ENCODE measurements at regions not wholly inside any gene's neighbourhood (a gene's known extent, or its start where the extent isn't known, plus 50 kb on each side); places are given as distances from the start of the nearest gene placed in this dataset.

- H3K9ac ChIP-seq (ENCODE audit: low read length), result no peak overlapping the region
- 0 out of 2 replicates have a peak, but pooled peaks cover 2% of the 10 kb centered on the region for H3K9me3 ChIP-seq (ENCODE audit: control insufficient read depth, insufficient read depth, low read depth, low read length)
- no peak overlapping the region for H3K27ac ChIP-seq (ENCODE audit: low read depth, low read length)
- H3K27me3 ChIP-seq (ENCODE audit: control insufficient read depth, insufficient read depth, low read length), result no peaks in the 10 kb centered on the region
- H3K4me3 ChIP-seq (ENCODE audit: low read depth, low read length), result no peak overlapping the region
- H3K4me1 ChIP-seq (ENCODE audit: control insufficient read depth, insufficient read depth, low read length), result no peaks in the 10 kb centered on the region
- no peaks in the 10 kb centered on the region for H3K36me3 ChIP-seq (ENCODE audit: control insufficient read depth, insufficient read depth, low read length)
Measured at GRCh38 chrX:113297437-113297836, 456.8 kb upstream of the AMOT start.

DNA sequence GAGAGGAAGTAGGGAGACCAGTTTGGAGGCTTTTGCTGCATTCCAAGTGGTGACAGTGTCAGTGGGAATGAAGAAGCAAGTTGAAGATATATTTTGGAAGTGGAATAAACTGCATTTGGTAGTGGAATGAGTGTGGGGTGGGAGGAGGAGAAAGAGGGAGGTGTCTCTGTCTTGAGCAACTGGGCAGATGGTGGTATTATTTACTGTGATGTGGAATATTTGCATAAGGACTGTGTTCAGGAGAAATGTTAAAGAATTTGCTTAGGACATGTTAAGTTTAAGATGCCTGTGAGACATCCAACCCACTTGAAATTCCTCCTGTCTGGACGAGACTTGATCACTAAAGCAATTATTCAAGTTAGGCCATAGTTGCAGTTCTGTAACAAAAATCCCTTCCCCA, 448.9 kb upstream of the AMOT start:
- H3K9ac ChIP-seq (ENCODE audit: low read length), result no peak overlapping the region
- no peaks in the 10 kb centered on the region for H3K36me3 ChIP-seq (ENCODE audit: control insufficient read depth, insufficient read depth, low read length)
- H3K4me1 ChIP-seq (ENCODE audit: control insufficient read depth, insufficient read depth, low read length), result peaks cover 10% of the 10 kb centered on the region
- no peaks in the 10 kb centered on the region; the same call in 1 of the 2 replicates for H3K27me3 ChIP-seq (ENCODE audit: control insufficient read depth, insufficient read depth, low read length)
- H3K27ac ChIP-seq (ENCODE audit: low read depth, low read length), result no peak overlapping the region
- no peaks in the 10 kb centered on the region for H3K9me3 ChIP-seq (ENCODE audit: control insufficient read depth, insufficient read depth, low read depth, low read length)
- H3K4me3 ChIP-seq (ENCODE audit: low read depth, low read length), result no peak overlapping the region

GRCh38 chrX:113287761-113288160, 447.1 kb upstream of the AMOT start:
- Histone ChIP-seq H3K27ac (ENCODE audit: low read depth, low read length) (no peak overlapping the region), H3K36me3 (ENCODE audit: control insufficient read depth, insufficient read depth, low read length) (no peaks in the 10 kb centered on the region), H3K4me3 (ENCODE audit: low read depth, low read length) (no peak overlapping the region), H3K9me3 (ENCODE audit: control insufficient read depth, insufficient read depth, low read depth, low read length) (no peaks in the 10 kb centered on the region), H3K27me3 (ENCODE audit: control insufficient read depth, insufficient read depth, low read length) (no peaks in the 10 kb centered on the region; the same call in 1 of the 2 replicates), H3K9ac (ENCODE audit: low read length) (no peak overlapping the region), H3K4me1 (ENCODE audit: control insufficient read depth, insufficient read depth, low read length) (peaks cover 10% of the 10 kb centered on the region)

GRCh38 chrX:113275804-113276203, 435.2 kb upstream of the AMOT start:
- H3K4me3 ChIP-seq (ENCODE audit: low read depth, low read length), result no peak overlapping the region
- H3K36me3 ChIP-seq (ENCODE audit: control insufficient read depth, insufficient read depth, low read length), result no peaks in the 10 kb centered on the region
- peaks cover 4% of the 10 kb centered on the region; the same call in 1 of the 2 replicates for H3K27me3 ChIP-seq (ENCODE audit: control insufficient read depth, insufficient read depth, low read length)
- no peaks in the 10 kb centered on the region for H3K9me3 ChIP-seq (ENCODE audit: control insufficient read depth, insufficient read depth, low read depth, low read length)
- H3K4me1 ChIP-seq (ENCODE audit: control insufficient read depth, insufficient read depth, low read length), result no peaks in the 10 kb centered on the region
- no peak overlapping the region for H3K9ac ChIP-seq (ENCODE audit: low read length)
- no peak overlapping the region for H3K27ac ChIP-seq (ENCODE audit: low read depth, low read length)

DNA sequence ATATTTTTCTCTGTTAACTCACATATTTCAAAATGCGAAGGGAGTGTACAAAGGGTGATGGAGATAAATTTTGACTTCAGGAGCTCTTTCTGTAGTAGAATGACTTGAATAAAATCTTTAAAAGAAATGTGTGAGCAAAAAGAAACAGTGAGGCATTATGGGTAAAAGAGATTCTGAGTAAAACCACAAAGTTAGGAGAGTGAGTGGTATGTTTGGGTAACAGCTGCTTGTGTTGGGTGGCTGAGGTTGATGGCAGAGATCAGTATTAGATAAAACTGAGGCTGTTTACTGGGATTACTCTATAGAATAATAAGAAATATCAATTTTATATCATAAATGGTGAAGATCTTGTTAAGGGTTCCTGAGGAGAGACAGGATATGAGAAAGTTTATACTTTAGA, 434.2 kb upstream of the AMOT start:
- Histone ChIP-seq H3K9me3 (ENCODE audit: control insufficient read depth, insufficient read depth, low read depth, low read length) (no peaks in the 10 kb centered on the region), H3K27ac (ENCODE audit: low read depth, low read length) (no peak overlapping the region), H3K4me1 (ENCODE audit: control insufficient read depth, insufficient read depth, low read length) (no peaks in the 10 kb centered on the region), H3K36me3 (ENCODE audit: control insufficient read depth, insufficient read depth, low read length) (no peaks in the 10 kb centered on the region), H3K9ac (ENCODE audit: low read length) (no peak overlapping the region), H3K4me3 (ENCODE audit: low read depth, low read length) (no peak overlapping the region), H3K27me3 (ENCODE audit: control insufficient read depth, insufficient read depth, low read length) (peaks cover 4% of the 10 kb centered on the region; the same call in 1 of the 2 replicates)

DNA sequence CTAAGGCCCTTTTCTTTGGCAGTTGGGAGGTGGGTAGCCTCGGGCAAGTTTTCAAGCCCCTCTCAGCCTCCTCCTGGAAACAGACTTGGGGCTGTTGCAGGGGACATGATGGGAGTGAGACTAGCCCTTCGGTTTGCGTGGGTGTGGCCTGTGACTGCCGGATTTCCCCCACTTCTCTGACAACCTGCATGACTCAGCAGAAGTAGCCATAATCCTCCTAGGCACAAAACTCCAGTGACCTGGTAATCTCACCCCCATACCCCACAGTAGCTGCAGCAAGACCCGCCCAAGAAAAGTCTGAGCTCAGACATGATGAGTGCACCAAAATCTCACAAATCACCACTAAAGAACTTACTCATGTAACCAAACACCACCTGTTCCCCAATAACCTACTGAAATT, 433.7 kb upstream of the AMOT start:
- Histone ChIP-seq H3K9me3 (ENCODE audit: control insufficient read depth, insufficient read depth, low read depth, low read length) (no peaks in the 10 kb centered on the region), H3K36me3 (ENCODE audit: control insufficient read depth, insufficient read depth, low read length) (no peaks in the 10 kb centered on the region), H3K4me3 (ENCODE audit: low read depth, low read length) (no peak overlapping the region), H3K27ac (ENCODE audit: low read depth, low read length) (no peak overlapping the region), H3K9ac (ENCODE audit: low read length) (no peak overlapping the region), H3K4me1 (ENCODE audit: control insufficient read depth, insufficient read depth, low read length) (no peaks in the 10 kb centered on the region), H3K27me3 (ENCODE audit: control insufficient read depth, insufficient read depth, low read length) (peaks cover 4% of the 10 kb centered on the region; the same call in 1 of the 2 replicates)

DNA sequence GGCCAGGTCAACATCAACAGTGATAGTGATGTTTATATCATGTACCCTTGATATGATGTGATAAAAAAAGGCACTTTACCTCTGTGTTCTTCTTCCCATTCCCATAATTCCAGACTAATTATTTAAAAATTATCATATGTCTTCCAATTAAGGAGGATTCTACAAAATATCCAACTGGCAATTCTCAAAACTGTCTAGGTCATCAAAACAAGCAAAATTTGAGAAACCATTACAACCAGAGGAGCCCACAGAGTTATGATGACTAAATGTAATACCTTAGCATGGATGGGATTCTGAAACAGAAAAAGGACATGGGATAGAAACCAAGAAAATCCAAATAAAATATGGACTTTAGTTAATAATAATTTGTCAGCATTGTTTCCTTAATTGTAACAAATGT, 428.6 kb upstream of the AMOT start:
- no peaks in the 10 kb centered on the region for H3K9me3 ChIP-seq (ENCODE audit: control insufficient read depth, insufficient read depth, low read depth, low read length)
- no peaks in the 10 kb centered on the region for H3K4me1 ChIP-seq (ENCODE audit: control insufficient read depth, insufficient read depth, low read length)
- H3K27ac ChIP-seq (ENCODE audit: low read depth, low read length), result no peak overlapping the region
- H3K36me3 ChIP-seq (ENCODE audit: control insufficient read depth, insufficient read depth, low read length), result no peaks in the 10 kb centered on the region
- H3K27me3 ChIP-seq (ENCODE audit: control insufficient read depth, insufficient read depth, low read length), result no peaks in the 10 kb centered on the region
- H3K9ac ChIP-seq (ENCODE audit: low read length), result no peak overlapping the region
- H3K4me3 ChIP-seq (ENCODE audit: low read depth, low read length), result no peak overlapping the region

DNA sequence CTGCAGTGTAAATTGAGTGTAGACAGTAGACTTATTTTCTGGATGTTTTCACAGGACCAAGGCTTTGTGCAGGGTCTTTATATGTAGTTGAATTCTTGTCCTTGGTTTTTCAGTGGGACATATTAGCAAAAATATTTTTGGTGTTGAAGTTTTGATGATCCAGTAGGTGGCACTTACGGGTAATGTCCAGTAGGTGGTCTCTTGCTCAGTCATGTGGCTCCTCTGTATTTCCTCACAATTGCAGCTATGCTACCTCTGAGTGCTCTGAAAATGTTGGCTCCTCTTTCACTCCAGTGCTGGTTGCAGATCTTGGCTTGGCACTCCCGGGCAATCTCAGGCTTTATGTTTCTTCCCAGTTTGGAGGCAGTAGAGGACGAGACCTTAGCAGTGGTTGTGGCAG, 419.8 kb upstream of the AMOT start:
- Histone ChIP-seq H3K27me3 (ENCODE audit: control insufficient read depth, insufficient read depth, low read length) (no peaks in the 10 kb centered on the region; the same call in 1 of the 2 replicates), H3K27ac (ENCODE audit: low read depth, low read length) (no peak overlapping the region), H3K4me3 (ENCODE audit: low read depth, low read length) (no peak overlapping the region), H3K36me3 (ENCODE audit: control insufficient read depth, insufficient read depth, low read length) (no peaks in the 10 kb centered on the region), H3K9ac (ENCODE audit: low read length) (no peak overlapping the region), H3K9me3 (ENCODE audit: control insufficient read depth, insufficient read depth, low read depth, low read length) (no peaks in the 10 kb centered on the region), H3K4me1 (ENCODE audit: control insufficient read depth, insufficient read depth, low read length) (peaks cover 4% of the 10 kb centered on the region; the same call in 1 of the 2 replicates)

DNA sequence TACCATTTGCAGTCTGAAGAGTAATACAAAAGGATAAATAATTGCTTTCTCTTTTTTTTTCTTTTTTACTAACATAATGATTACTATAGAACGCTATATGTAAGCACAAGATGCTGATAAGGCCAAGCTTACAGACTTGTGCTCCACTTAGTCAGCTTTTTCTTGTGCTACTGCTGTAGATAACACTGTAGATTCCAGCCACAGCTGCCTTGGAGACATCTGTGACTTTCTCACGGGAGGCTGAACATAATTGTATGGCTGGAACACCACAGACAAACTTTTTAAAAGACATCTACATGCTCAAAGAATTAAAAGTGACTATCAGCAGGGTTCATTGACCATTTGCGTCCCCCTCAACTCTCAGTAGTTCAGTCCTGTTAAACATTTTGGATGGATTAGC, 381.7 kb upstream of the AMOT start:
- H3K27ac ChIP-seq (ENCODE audit: low read depth, low read length), result no peak overlapping the region
- H3K36me3 ChIP-seq (ENCODE audit: control insufficient read depth, insufficient read depth, low read length), result no peaks in the 10 kb centered on the region
- no peak overlapping the region for H3K4me3 ChIP-seq (ENCODE audit: low read depth, low read length)
- peaks cover 8% of the 10 kb centered on the region; the same call in 1 of the 2 replicates for H3K9me3 ChIP-seq (ENCODE audit: control insufficient read depth, insufficient read depth, low read depth, low read length)
- no peak overlapping the region for H3K9ac ChIP-seq (ENCODE audit: low read length)
- H3K4me1 ChIP-seq (ENCODE audit: control insufficient read depth, insufficient read depth, low read length), result peaks cover 6% of the 10 kb centered on the region; the same call in 1 of the 2 replicates
- no peaks in the 10 kb centered on the region; the same call in 1 of the 2 replicates for H3K27me3 ChIP-seq (ENCODE audit: control insufficient read depth, insufficient read depth, low read length)

- Histone ChIP-seq H3K36me3 (ENCODE audit: control insufficient read depth, insufficient read depth, low read length) (0 out of 2 replicates have a peak, but pooled peaks cover 2% of the 10 kb centered on the region), H3K9ac (ENCODE audit: low read length) (no peak overlapping the region), H3K4me1 (ENCODE audit: control insufficient read depth, insufficient read depth, low read length) (no peaks in the 10 kb centered on the region), H3K9me3 (ENCODE audit: control insufficient read depth, insufficient read depth, low read depth, low read length) (peaks cover 28% of the 10 kb centered on the region), H3K27ac (ENCODE audit: low read depth, low read length) (no peak overlapping the region), H3K27me3 (ENCODE audit: control insufficient read depth, insufficient read depth, low read length) (no peaks in the 10 kb centered on the region), H3K4me3 (ENCODE audit: low read depth, low read length) (no peak overlapping the region)
Measured at GRCh38 chrX:113212052-113212451, 371.4 kb upstream of the AMOT start.

GRCh38 chrX:113202601-113203000, 362.0 kb upstream of the AMOT start:
- Histone ChIP-seq H3K4me3 (ENCODE audit: low read depth, low read length) (no peak overlapping the region), H3K9ac (ENCODE audit: low read length) (no peak overlapping the region), H3K27me3 (ENCODE audit: control insufficient read depth, insufficient read depth, low read length) (no peaks in the 10 kb centered on the region; the same call in 1 of the 2 replicates), H3K4me1 (ENCODE audit: control insufficient read depth, insufficient read depth, low read length) (no peaks in the 10 kb centered on the region), H3K9me3 (ENCODE audit: control insufficient read depth, insufficient read depth, low read depth, low read length) (peaks cover 5% of the 10 kb centered on the region; the same call in 1 of the 2 replicates), H3K27ac (ENCODE audit: low read depth, low read length) (no peak overlapping the region), H3K36me3 (ENCODE audit: control insufficient read depth, insufficient read depth, low read length) (no peaks in the 10 kb centered on the region)

DNA sequence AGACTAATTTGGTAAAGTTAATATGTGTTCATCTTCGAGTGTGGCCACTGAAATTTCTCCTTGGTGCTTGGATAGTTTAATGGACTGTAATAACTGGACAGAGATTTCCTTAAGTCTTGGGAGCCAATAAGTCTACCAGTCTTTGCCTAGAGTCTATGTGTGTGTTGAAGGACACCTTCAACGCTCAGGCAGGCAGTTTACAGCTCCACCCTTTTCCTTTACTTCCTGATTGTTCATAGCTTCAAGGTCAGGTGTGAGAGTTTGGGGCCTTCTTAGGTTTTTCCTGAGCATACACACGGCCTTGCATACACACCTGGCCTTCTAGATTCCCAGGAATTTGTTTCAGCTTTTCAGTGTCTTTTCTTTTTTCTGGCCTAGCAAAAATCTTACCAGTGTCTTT, 355.3 kb upstream of the AMOT start:
- peaks cover 8% of the 10 kb centered on the region; the same call in 1 of the 2 replicates for H3K9me3 ChIP-seq (ENCODE audit: control insufficient read depth, insufficient read depth, low read depth, low read length)
- H3K9ac ChIP-seq (ENCODE audit: low read length), result no peak overlapping the region
- H3K27me3 ChIP-seq (ENCODE audit: control insufficient read depth, insufficient read depth, low read length), result no peaks in the 10 kb centered on the region
- no peak overlapping the region for H3K4me3 ChIP-seq (ENCODE audit: low read depth, low read length)
- no peak overlapping the region for H3K27ac ChIP-seq (ENCODE audit: low read depth, low read length)
- no peaks in the 10 kb centered on the region for H3K36me3 ChIP-seq (ENCODE audit: control insufficient read depth, insufficient read depth, low read length)
- no peaks in the 10 kb centered on the region for H3K4me1 ChIP-seq (ENCODE audit: control insufficient read depth, insufficient read depth, low read length)

Data from HUES6 (cell line).